ENCODE measurements at regions not wholly inside any gene's neighbourhood (a gene's known extent, or its start where the extent isn't known, plus 50 kb on each side); places are given as distances from the start of the nearest gene placed in this dataset.
"Not testable (repeated sequence)": the region's sequence is repeated elsewhere in the genome, so short reads cannot be mapped to it uniquely, and the experiment has no call there.

DNA sequence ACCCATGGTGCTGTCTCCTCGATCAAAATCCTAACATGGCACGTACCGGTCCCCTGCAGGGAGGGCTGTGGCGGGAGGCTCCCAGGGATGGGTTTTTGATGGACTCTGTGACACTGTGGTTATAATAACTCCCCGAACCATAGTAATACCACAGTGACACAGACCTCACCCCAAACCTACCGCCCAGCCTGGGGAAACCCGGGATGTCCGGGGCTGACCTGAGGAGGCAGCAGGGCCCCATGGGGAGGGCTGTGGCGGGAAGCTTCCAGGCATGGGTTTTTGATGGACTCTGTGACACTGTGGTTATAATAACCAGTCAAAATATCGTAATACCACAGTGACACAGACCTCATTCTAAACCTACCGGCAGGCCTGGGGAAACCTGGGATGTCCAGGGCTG lies 378.0 kb downstream of the TMEM121 start:
- TF ChIP-seq CTCF (conservative IDR thresholded peaks at IDR 0.05; ENCODE audit: low read depth, low read length) = no peak
- H3K4me3 ChIP-seq (ENCODE audit: low read depth, low read length) = no peak overlapping the region
- no peak for DNase-seq (ENCODE audit: low read depth)

DNA sequence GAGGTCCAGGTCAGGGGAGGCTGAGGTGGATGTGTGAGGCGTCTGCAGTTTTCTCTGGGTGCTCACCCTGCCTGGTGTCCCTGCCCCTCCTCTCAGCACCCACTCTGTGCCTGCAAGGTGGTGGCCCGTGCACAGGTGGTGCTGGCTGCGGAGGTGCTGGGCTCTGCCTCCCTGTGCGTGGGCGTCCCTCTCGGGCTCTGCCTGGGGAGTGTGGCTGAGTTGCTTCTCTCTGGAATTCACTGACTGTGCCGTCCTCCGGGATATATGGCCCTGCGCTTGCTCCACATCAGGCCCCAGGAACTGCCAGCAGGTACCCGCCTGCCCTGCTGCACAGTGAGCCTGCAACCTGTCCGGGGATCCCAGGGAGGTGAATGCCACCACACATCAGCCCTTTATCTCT lies 379.1 kb downstream of the TMEM121 start:
- no peak for DNase-seq (ENCODE audit: low read depth)
- no peak overlapping the region for H3K4me3 ChIP-seq (ENCODE audit: low read depth, low read length)
- TF ChIP-seq CTCF (conservative IDR thresholded peaks at IDR 0.05; ENCODE audit: low read depth, low read length) = no peak

DNA sequence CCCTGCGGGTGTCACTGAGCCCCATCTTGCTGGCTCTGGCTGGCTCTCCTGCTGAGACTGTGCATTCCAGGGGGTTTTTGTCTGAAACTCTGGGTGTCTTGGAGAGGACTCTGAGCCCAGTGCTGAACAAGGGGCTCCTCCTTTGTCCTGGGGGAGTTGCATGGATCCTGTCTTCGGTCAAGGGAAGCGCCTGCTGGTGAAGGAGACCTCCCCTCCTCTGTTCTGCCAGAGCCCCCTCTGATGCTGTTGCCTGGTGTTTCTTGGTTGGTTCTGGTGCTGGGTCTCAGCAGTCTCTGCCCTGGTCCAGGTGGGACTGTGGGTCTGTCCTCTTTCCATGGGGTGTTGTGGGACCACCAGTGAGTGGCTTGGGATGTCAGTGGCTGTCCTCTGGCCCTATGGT lies 380.9 kb downstream of the TMEM121 start:
- no peak for DNase-seq (ENCODE audit: low read depth)
- H3K4me3 ChIP-seq (ENCODE audit: low read depth, low read length) = no peak overlapping the region
- no peak for TF ChIP-seq CTCF (conservative IDR thresholded peaks at IDR 0.05; ENCODE audit: low read depth, low read length)

- H3K4me3 ChIP-seq (ENCODE audit: low read depth, low read length) = no peak overlapping the region
- DNase-seq (ENCODE audit: low read depth) = no peak
- TF ChIP-seq CTCF (conservative IDR thresholded peaks at IDR 0.05; ENCODE audit: low read depth, low read length) = no peak
Measured at GRCh38 chr14:105908006-105908405, 381.6 kb downstream of the TMEM121 start.

GRCh38 chr14:105908481-105908911 lies 382.1 kb downstream of the TMEM121 start:
- no peak for DNase-seq (ENCODE audit: low read depth)

GRCh38 chr14:105909046-105909827 lies 382.9 kb downstream of the TMEM121 start:
- H3K4me3 ChIP-seq (ENCODE audit: low read depth, low read length) = no peak overlapping the region
- no peak for TF ChIP-seq CTCF (conservative IDR thresholded peaks at IDR 0.05; ENCODE audit: low read depth, low read length)
- DNase-seq (ENCODE audit: low read depth) = no peak

More at GRCh38 chr14:105908481-105908911, 382.1 kb downstream of the TMEM121 start:
- no peak overlapping the region for H3K4me3 ChIP-seq (ENCODE audit: low read depth, low read length)
- TF ChIP-seq CTCF (conservative IDR thresholded peaks at IDR 0.05; ENCODE audit: low read depth, low read length) = no peak

DNA sequence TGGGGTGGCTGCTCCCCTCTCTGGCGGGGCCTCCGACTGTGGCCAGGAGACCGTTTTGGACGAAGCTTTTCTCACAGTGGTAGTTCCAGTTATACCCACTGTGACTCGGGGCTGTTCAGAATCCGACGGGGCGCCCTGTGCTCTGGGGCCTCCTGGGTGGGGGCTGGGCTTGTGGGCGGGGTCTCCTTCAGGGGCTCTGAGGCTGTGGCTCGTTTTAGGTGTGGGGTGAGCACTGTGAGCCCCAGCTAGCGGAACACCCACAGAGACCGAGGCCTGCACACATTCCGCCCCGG lies 383.4 kb downstream of the TMEM121 start:
- not testable (repeated sequence) for H3K4me3 ChIP-seq (ENCODE audit: low read depth, low read length); DNase-seq (ENCODE audit: low read depth)
